ENCODE measurements at regions not wholly inside any gene's neighbourhood (a gene's known extent, or its start where the extent isn't known, plus 50 kb on each side); places are given as distances from the start of the nearest gene placed in this dataset.

GRCh38 chr12:107891967-107892366, 117.5 kb downstream of the ASCL4 start:
- Histone ChIP-seq H3K4me1 (ENCODE audit: insufficient read depth) (no peaks in the 10 kb centered on the region), H3K9ac (no peak overlapping the region), H3F3A (ENCODE audit: insufficient read depth) (no peaks in the 10 kb centered on the region), H3K4me2 (ENCODE audit: unreplicated experiment) (no peak overlapping the region), H4K20me1 (ENCODE audit: insufficient read depth) (no peaks in the 10 kb centered on the region), H2AFZ (no peak overlapping the region), H3K9me3 (ENCODE audit: low read depth) (no peaks in the 10 kb centered on the region), H3K9me2 (ENCODE audit: insufficient read depth) (no peaks in the 10 kb centered on the region), H3K27me3 (replicated peaks; ENCODE audit: insufficient read depth) (peaks cover 10% of the 10 kb centered on the region), H3K4me3 (no peak overlapping the region), H3K36me3 (ENCODE audit: low read depth) (no peaks in the 10 kb centered on the region), H3K27ac (no peak overlapping the region), H3K79me2 (ENCODE audit: insufficient read depth) (no peaks in the 10 kb centered on the region)
- TF ChIP-seq EZH2phosphoT487 (IDR thresholded peaks at IDR 0.05; ENCODE audit: insufficient read depth, low read depth), result no peak
- TF ChIP-seq EZH2 (IDR thresholded peaks at IDR 0.05; ENCODE audit: insufficient read depth, poor library complexity, severe bottlenecking), result no peak
- in situ Hi-C loops (cut with MboI), result no loop called here
- peak; percentile 52 for DNase-seq
- 57 to 60% methylated on average over 3 of the region's 3 CpGs for WGBS, 2 experiments (ENCODE audit: low coverage in 1 of 2, low lambda C conversion rate in 2 of 2, missing lambda C conversion rate in 2 of 2)

- no peak overlapping the region for H3K9ac ChIP-seq
- H3K36me3 ChIP-seq (ENCODE audit: low read depth), result no peaks in the 10 kb centered on the region
- no peak overlapping the region for H2AFZ ChIP-seq
- WGBS, 2 experiments (ENCODE audit: low coverage in 1 of 2, low lambda C conversion rate in 2 of 2, missing lambda C conversion rate in 2 of 2), result 11 to 15% methylated on average over 3 of the region's 3 CpGs
- H3K4me2 ChIP-seq (ENCODE audit: unreplicated experiment), result no peak overlapping the region
- TF ChIP-seq EZH2 (IDR thresholded peaks at IDR 0.05; ENCODE audit: insufficient read depth, poor library complexity, severe bottlenecking) (no peak), EZH2phosphoT487 (IDR thresholded peaks at IDR 0.05; ENCODE audit: insufficient read depth, low read depth) (no peak)
- H3F3A ChIP-seq (ENCODE audit: insufficient read depth), result no peaks in the 10 kb centered on the region
- no peaks in the 10 kb centered on the region for H3K79me2 ChIP-seq (ENCODE audit: insufficient read depth)
- in situ Hi-C loops (cut with MboI), result no loop called here
- no peak overlapping the region for H3K4me3 ChIP-seq
- no peaks in the 10 kb centered on the region for H3K9me3 ChIP-seq (ENCODE audit: low read depth)
- no peaks in the 10 kb centered on the region for H3K9me2 ChIP-seq (ENCODE audit: insufficient read depth)
- H3K27ac ChIP-seq, result no peak overlapping the region
- H4K20me1 ChIP-seq (ENCODE audit: insufficient read depth), result no peaks in the 10 kb centered on the region
- H3K27me3 ChIP-seq (replicated peaks; ENCODE audit: insufficient read depth), result peaks cover under 1% of the 10 kb centered on the region; the same call in 1 of the 2 replicates
- peak; percentile 21 for DNase-seq
- H3K4me1 ChIP-seq (ENCODE audit: insufficient read depth), result 0 out of 2 replicates have a peak, but pooled peaks cover 4% of the 10 kb centered on the region
Measured at GRCh38 chr12:107894589-107894988, 120.1 kb downstream of the ASCL4 start.

- Histone ChIP-seq H3K9me3 (ENCODE audit: low read depth) (no peaks in the 10 kb centered on the region), H3F3A (ENCODE audit: insufficient read depth) (no peaks in the 10 kb centered on the region), H3K9ac (no peak overlapping the region), H2AFZ (no peak overlapping the region), H3K4me3 (no peak overlapping the region), H3K9me2 (ENCODE audit: insufficient read depth) (no peaks in the 10 kb centered on the region), H3K4me1 (ENCODE audit: insufficient read depth) (0 out of 2 replicates have a peak, but pooled peaks cover 4% of the 10 kb centered on the region), H3K4me2 (ENCODE audit: unreplicated experiment) (no peak overlapping the region), H4K20me1 (ENCODE audit: insufficient read depth) (no peaks in the 10 kb centered on the region), H3K36me3 (ENCODE audit: low read depth) (no peaks in the 10 kb centered on the region), H3K27ac (no peak overlapping the region), H3K79me2 (ENCODE audit: insufficient read depth) (no peaks in the 10 kb centered on the region), H3K27me3 (replicated peaks; ENCODE audit: insufficient read depth) (no peaks in the 10 kb centered on the region)
- in situ Hi-C loops (cut with MboI), result no loop called here
- TF ChIP-seq EZH2 (IDR thresholded peaks at IDR 0.05; ENCODE audit: insufficient read depth, poor library complexity, severe bottlenecking) (no peak), EZH2phosphoT487 (IDR thresholded peaks at IDR 0.05; ENCODE audit: insufficient read depth, low read depth) (no peak)
- DNase-seq, result no peak
Measured at GRCh38 chr12:107895966-107896365, 121.5 kb downstream of the ASCL4 start.

GRCh38 chr12:107900588-107900987, 126.1 kb downstream of the ASCL4 start:
- in situ Hi-C loops (cut with MboI), result no loop called here
- H4K20me1 ChIP-seq (ENCODE audit: insufficient read depth), result no peaks in the 10 kb centered on the region
- no peaks in the 10 kb centered on the region for H3F3A ChIP-seq (ENCODE audit: insufficient read depth)
- no peaks in the 10 kb centered on the region for H3K36me3 ChIP-seq (ENCODE audit: low read depth)
- H3K9me3 ChIP-seq (ENCODE audit: low read depth), result no peaks in the 10 kb centered on the region
- H3K4me3 ChIP-seq, result no peak overlapping the region
- H3K9ac ChIP-seq, result no peak overlapping the region
- DNase-seq, result no peak
- WGBS, 2 experiments (ENCODE audit: low coverage in 1 of 2, low lambda C conversion rate in 2 of 2, missing lambda C conversion rate in 2 of 2), result 22 to 33% methylated on average over 2 of the region's 2 CpGs
- no peak overlapping the region for H2AFZ ChIP-seq
- H3K9me2 ChIP-seq (ENCODE audit: insufficient read depth), result no peaks in the 10 kb centered on the region
- TF ChIP-seq EZH2phosphoT487 (IDR thresholded peaks at IDR 0.05; ENCODE audit: insufficient read depth, low read depth) (no peak), EZH2 (IDR thresholded peaks at IDR 0.05; ENCODE audit: insufficient read depth, poor library complexity, severe bottlenecking) (no peak)
- H3K27ac ChIP-seq, result no peak overlapping the region
- no peak overlapping the region for H3K4me2 ChIP-seq (ENCODE audit: unreplicated experiment)
- H3K27me3 ChIP-seq (replicated peaks; ENCODE audit: insufficient read depth), result peaks cover 32% of the 10 kb centered on the region
- 0 out of 2 replicates have a peak, but pooled peaks cover 4% of the 10 kb centered on the region for H3K4me1 ChIP-seq (ENCODE audit: insufficient read depth)
- no peaks in the 10 kb centered on the region for H3K79me2 ChIP-seq (ENCODE audit: insufficient read depth)

Data from GM23248 (cell line).